NCI-H2107 (cell line): ENCODE measurements at regions not wholly inside any gene's neighbourhood (a gene's known extent, or its start where the extent isn't known, plus 50 kb on each side); places are given as distances from the start of the nearest gene placed in this dataset.

Experiments used
- DNase-seq: peaks from one replicate; lab custom pipeline; 2025; lab: John Stamatoyannopoulos, UW

DNA sequence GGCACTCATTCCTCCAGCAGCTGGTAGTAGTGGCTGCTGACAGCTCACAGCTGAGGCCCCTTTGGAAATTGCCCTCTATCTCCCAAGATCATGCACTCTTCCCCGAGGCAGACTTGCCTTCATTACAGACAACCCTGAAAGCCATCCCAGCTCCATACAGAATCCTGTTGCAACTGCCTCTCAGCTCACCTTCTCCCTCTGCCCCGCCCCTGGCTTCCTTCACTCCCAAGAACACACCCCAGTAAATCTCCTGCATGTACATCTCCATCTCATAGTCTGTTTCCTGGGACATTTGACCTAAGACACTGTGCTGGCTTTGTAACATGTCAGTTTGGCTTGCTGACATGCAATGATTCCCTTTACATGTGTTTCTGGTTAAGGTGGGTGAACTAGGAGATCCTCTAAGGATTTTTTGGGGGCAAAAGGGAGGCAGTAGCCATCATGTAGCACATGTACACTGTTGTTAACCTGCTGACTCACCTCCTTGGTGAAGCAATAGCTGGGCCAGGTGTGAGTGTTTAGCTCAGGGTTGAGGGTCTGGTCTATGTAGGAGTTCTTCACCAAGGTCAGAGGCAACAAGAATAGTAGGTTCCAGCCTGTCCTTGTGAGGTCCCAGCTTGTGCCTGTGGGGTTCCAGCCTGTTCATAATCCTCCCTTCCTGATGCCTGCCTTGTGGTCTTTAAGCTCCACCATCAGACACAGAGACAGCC is 179.6 kb downstream of the CSNK2A3 start:
- no peak for DNase-seq

GRCh38 chr11:11171854-11172253 is 181.2 kb downstream of the CSNK2A3 start:
- no peak for DNase-seq

DNA sequence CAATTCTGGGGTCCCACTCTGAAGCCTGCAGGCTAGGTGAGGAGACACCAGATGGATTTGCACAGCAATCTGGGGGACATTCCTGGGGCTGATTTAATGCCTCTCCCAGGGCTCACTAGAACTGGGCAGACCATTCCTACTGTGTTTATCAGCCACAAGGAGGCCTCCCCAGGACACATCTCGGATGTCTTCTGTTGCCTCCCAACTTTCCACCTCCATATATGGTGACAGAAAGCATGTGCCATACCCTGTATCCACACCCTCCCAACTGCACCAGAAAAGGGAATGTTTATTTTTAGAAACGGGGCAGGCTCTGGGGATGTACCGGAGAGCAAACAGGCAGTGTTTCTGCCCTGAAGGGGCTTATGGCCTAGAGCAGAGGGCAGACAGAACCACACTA is 181.8 kb downstream of the CSNK2A3 start:
- DNase-seq = no peak

DNA sequence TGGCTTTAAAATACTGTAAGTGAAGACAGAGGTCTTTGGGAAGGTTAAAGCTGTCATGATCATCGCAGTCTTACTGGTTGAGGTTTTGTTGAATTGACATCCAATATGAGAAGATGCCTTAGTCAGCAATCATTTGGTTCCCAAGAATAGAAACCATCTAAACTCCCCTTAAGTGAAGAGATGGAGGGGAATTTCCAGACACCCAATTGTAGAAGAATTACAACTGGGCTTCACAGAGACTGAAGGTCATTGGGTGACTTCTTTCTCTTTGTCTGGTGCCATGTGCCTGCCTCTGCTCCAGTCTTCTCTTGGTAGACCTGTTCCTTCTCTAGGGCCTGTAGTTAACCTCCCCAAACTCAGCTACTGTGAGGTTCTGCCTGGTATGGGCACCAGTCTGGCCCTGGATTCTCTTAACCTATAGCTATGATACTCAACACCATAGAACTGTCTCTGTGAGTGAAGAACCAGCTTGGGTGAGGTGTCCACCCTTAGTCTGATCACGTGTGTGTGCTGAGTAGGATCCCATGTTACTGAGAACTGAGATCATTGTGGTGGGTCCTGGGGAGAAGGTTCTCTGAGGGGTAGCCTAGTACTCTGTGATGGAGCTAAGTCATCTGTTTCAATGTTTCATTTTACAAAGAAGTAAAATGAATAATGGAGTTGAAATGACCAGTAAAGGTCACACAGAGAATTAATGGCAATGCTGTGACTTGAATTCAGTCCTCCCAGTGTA is 182.5 kb downstream of the CSNK2A3 start:
- DNase-seq = no peak

- no peak for DNase-seq
Observed at GRCh38 chr11:11169715-11170351, 183.2 kb downstream of the CSNK2A3 start.

GRCh38 chr11:11167806-11168205 is 185.2 kb downstream of the CSNK2A3 start:
- DNase-seq = no peak

DNA sequence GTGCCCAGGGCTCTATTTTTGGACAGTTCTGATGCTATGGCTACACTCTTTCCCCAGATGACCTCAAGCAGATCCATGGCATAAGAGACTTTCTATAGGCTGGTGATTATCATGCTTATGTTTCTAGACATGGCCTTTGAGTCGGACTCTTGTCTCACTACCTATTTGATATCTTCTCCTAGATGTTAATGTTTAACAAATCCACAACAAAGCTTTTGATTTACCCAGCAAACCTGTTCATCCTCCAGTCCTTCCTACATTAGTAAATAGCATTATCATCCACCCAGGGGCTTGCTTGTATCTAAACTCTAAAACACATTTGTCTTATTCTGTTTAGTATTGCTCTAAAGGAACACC is 188.7 kb downstream of the CSNK2A3 start:
- no peak for DNase-seq

GRCh38 chr11:11163669-11164333 is 189.2 kb downstream of the CSNK2A3 start:
- DNase-seq = no peak

DNA sequence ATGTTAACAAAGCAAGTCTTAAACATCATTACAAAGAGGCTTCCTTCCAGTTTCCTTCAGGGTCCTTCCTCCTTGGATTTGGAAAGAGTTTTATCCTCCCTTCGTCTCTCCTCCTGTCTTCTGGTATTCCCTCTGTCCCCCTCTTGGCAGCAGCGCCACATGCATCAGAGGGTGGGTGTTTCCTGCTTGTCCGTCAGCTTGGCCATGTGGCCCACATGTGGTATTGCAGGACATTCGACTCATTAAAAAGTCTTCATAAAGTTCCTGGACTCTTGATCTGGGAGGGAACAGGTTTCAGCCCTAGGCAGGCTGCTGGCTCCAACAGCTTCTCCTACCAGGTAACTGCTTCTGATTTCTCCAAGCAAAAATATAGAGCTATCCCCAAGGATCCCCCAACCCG is 189.8 kb downstream of the CSNK2A3 start:
- DNase-seq = no peak

- DNase-seq = no peak
Observed at GRCh38 chr11:11157185-11157584, 195.9 kb downstream of the CSNK2A3 start.

DNA sequence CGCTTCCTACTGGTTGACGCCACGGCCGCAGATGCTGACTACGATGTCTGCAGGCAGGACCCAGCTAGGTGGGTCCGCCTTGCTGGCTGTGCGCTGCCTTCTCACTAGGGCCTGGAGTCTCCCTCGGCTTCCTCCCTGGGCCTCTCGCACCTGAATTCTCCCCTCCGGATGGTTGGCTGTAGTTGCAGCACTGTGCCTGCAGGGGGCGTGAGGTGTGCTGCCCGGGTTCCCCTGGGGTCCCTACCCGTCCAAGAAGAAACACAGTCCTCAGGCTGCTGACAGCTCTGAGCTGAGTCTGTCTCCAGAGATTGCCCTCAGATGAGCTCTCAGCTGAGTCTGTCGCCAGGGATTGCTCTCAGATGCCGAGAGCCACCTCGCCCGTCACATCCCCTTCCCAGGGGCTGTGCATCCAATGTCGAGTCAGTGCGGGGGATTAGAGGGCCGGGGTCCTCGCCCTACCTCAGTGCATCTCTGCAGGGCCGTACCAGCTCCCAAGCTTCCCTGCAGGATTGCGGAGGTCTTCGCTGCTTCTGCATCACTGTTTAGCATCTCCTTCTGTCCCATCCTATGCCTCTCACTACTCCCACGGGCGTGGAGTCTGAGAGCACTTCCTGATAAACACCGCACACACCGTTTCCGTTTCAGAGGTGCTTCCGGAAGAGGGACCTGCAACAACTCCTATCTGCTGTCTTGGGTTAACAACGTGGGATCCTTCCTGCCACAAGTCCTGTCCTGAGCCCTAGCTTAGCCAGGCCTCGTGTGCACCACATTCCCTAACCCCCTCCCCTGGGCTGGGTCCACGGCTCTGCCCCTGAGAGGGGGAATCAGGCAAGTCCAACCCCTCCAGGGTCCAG is 196.9 kb downstream of the CSNK2A3 start:
- DNase-seq = no peak

DNA sequence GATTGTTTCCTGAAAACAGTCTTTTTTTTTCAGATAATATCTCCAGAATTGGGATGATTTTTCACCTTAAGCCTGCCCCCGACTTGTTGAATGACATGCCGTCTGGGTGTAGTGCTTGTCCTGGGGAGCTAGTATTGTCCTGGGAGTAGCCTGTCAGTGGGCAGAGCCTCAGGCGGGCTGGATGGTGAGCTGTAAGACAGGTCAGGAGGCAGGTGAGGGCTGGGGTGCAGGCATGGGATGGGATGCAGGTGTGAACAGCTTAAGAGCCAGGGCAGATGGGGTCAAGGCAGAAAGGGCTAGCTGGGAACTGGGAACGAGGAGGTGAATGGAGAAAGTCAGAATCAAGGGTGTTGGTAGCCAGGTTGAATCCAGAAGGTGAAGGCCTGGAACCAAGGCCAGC is 200.2 kb downstream of the CSNK2A3 start:
- DNase-seq = no peak

DNA sequence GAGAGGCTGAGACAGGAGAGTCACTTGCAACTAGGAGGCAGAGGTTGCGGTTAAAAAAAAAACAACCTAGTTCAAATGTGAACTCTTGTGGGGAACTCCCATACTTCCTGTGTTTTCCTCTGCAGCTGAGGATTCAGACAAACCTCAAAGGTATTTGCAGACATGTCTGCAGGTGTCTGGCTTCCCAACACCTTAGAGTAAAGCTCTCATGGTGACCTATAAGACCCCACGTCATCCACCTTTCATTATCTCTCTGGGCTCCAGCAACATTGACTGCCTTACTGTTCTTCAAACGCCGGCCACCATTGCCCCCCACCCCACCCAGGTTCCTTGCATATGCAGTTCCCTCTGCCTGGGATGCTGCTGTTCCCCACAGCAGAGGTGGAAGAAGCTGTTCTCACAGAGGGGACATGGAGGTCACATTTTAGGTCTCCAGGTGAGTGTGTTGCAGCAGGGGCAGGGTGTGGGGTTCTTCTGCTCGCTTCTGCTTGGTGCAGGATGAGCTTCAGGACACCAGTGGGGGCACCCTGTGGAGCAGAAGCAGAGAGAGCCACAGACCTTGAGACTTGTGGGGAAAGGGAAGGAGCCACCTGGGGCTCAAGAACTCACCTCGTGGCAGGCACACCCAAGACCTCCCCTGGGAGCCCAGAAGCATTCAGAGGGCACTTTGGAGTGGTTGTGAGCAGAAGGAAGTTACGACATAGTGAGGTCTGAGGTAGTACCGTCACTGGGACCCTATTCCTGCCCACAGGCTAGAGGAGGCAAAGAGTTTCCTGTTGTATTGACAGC is 203.2 kb downstream of the CSNK2A3 start:
- DNase-seq = no peak

- no peak for DNase-seq
Observed at GRCh38 chr11:11148596-11148995, 204.5 kb downstream of the CSNK2A3 start.

DNA sequence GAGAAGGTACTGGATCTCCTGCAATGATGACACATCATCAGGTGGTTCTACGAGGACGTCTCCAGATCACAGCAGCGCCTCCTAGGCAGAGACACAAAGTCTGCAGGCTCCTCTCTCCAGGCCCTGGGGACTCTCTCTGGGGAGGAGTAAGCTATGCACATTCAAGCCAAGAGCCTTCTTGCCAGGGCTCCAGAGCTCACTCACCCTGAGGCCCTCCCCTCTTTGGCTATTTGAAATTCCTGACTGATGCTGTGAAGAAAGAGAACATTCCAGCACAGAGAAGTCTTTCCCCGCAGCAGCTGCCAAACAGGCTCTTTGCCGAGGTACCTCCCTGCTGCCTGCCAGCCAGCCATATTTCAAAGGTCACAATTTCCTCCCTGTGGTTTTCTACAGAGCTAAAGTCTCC is 204.9 kb downstream of the CSNK2A3 start:
- no peak for DNase-seq

DNA sequence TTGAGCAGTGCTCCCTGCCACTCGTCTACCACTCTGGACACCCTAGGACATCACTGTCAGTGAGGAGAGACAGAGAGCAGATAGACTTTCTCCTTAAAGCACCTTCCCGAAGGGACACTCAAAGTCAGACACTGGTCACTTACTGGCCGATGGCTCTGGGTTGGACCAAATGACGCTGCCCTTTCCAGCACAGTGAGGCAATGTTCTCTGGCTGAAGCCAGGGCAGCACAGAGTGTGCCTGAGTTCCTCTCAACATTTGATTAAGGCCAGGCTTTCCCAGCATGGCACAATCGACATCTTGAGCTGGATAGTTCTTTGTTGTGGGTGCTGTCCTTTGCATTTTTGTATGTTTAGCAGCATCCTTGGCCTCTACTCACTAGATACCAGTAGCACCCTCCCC is 206.2 kb downstream of the CSNK2A3 start:
- DNase-seq = no peak

DNA sequence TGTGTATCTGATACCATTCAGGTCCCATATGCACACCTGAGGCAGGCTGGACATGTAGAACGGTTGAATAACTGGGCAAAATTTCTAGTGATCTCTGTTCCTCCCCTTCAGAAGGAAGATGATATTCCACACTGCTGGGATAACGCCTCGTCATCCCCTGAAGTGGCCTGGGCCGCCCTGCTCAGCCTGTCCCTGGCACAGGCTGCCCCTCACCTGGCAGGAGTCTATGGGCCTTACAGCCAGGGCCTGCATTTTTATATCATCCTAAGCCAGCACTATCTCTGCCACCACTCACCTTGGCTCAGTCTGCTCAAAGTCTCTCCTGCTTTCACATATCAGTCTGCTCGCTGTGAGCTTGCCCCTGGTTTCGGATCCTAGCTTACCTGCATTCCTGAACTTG is 209.2 kb downstream of the CSNK2A3 start:
- no peak for DNase-seq

- DNase-seq = no peak
Observed at GRCh38 chr11:11142430-11142829, 210.6 kb downstream of the CSNK2A3 start.

GRCh38 chr11:11141065-11141464 is 212.0 kb downstream of the CSNK2A3 start:
- DNase-seq = no peak

DNA sequence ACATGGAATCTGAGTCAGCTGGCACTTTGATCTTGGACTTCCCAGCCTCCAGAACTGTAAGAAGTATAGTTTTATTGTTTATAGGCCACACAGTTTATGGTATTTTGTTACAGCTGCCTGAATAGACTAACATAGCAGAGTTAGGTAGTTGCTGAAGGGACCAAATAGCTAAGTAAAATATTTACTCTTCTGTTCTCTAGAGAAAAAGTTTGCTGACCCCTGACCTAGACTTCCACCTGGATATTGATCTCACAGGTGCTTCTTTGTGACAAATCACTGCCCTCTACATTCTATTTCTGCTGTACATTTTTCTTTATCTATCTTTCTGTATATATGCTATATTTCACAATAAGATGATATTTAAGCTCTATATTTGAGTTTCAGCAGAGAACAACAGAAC is 212.5 kb downstream of the CSNK2A3 start:
- no peak for DNase-seq

GRCh38 chr11:11137339-11137738 is 215.7 kb downstream of the CSNK2A3 start:
- no peak for DNase-seq
